AG08396 (cell line): ENCODE measurements at regions not wholly inside any gene's neighbourhood (a gene's known extent, or its start where the extent isn't known, plus 50 kb on each side); places are given as distances from the start of the nearest gene placed in this dataset.
"Not testable (repeated sequence)": the region's sequence is repeated elsewhere in the genome, so short reads cannot be mapped to it uniquely, and the experiment has no call there.

Experiments used
- DNase-seq: peaks from one replicate; pipeline ENCODE4 v3.0.0; 2012; ENCODE audit warnings: low spot score, mixed read lengths

GRCh38 chr5:115439042-115439441, 105.5 kb downstream of the FEM1C start:
- no peak for DNase-seq

- no peak for DNase-seq
Observed at GRCh38 chr5:115435778-115436712, 108.5 kb downstream of the FEM1C start.

- no peak for DNase-seq
Observed at GRCh38 chr5:115435065-115435777, 109.4 kb downstream of the FEM1C start.

GRCh38 chr5:115433918-115434317, 110.7 kb downstream of the FEM1C start:
- no peak for DNase-seq

- DNase-seq: no peak
Observed at GRCh38 chr5:115432691-115433090, 111.9 kb downstream of the FEM1C start.

GRCh38 chr5:115431116-115431515, 113.5 kb downstream of the FEM1C start:
- no peak for DNase-seq

GRCh38 chr5:115430374-115430773, 114.2 kb downstream of the FEM1C start:
- no peak for DNase-seq

- no peak for DNase-seq
Observed at GRCh38 chr5:115429345-115429940, 115.1 kb downstream of the FEM1C start.

- DNase-seq: no peak
Observed at GRCh38 chr5:115428676-115429075, 115.9 kb downstream of the FEM1C start.

GRCh38 chr5:115428248-115428647, 116.3 kb downstream of the FEM1C start:
- DNase-seq: no peak

GRCh38 chr5:115424446-115424845, 120.1 kb downstream of the FEM1C start:
- DNase-seq: no peak

GRCh38 chr5:115424030-115424429, 120.5 kb downstream of the FEM1C start:
- DNase-seq: no peak

GRCh38 chr5:115423541-115423940, 121.0 kb downstream of the FEM1C start:
- DNase-seq: no peak

- no peak for DNase-seq
Observed at GRCh38 chr5:115423051-115423450, 121.5 kb downstream of the FEM1C start.

- not testable (repeated sequence) for DNase-seq
Observed at GRCh38 chr5:115420812-115421211, 123.8 kb downstream of the FEM1C start.

- DNase-seq: peak; percentile 73
Observed at GRCh38 chr5:115419846-115420585, 123.6 kb upstream of the CCDC112 start.

- no peak for DNase-seq
Observed at GRCh38 chr5:115418788-115419187, 122.3 kb upstream of the CCDC112 start.

- DNase-seq: no peak
Observed at GRCh38 chr5:115417076-115417475, 120.6 kb upstream of the CCDC112 start.

- DNase-seq: peak; percentile 36
Observed at GRCh38 chr5:115415143-115415491, 118.7 kb upstream of the CCDC112 start.

- peak; percentile 83 for DNase-seq
Observed at GRCh38 chr5:115414406-115415142, 118.1 kb upstream of the CCDC112 start.

GRCh38 chr5:115413651-115414050, 117.2 kb upstream of the CCDC112 start:
- DNase-seq: no peak
